Prostate gland (tissue), 2 donors: ENCODE measurements at regions not wholly inside any gene's neighbourhood (a gene's known extent, or its start where the extent isn't known, plus 50 kb on each side); places are given as distances from the start of the nearest gene placed in this dataset.
"Not testable (repeated sequence)": the region's sequence is repeated elsewhere in the genome, so short reads cannot be mapped to it uniquely, and the experiment has no call there.

Source experiments
- POLR2A ChIP-seq: fragments of 450-650 bp; IDR thresholded peaks from one replicate; pipeline ENCODE4 v1.6.1; 2016; ENCODE audit warnings: antibody characterized with exemption, mild to moderate bottlenecking
- POLR2AphosphoS5 ChIP-seq: sonication (generic); formaldehyde crosslinking; IDR thresholded peaks from one replicate; pipeline ENCODE4 v1.6.1; 2017; ENCODE audit warnings: antibody characterized with exemption
- TF ChIP-seq, protein P1 (sequence below), 4 experiments: fragments of 200-600 bp in 2 of 4; fragments of 450-650 bp in 2 of 4; sonication (generic) in 2 of 4; IDR thresholded peaks; 1 replicate in 3 of 4; 2 replicates in 1 of 4; pipeline ENCODE4 v1.5.1; 2016 to 2019; ENCODE audit warnings: antibody characterized with exemption in 4 of 4, mild to moderate bottlenecking in 2 of 4, moderate library complexity in 2 of 4

DNA sequence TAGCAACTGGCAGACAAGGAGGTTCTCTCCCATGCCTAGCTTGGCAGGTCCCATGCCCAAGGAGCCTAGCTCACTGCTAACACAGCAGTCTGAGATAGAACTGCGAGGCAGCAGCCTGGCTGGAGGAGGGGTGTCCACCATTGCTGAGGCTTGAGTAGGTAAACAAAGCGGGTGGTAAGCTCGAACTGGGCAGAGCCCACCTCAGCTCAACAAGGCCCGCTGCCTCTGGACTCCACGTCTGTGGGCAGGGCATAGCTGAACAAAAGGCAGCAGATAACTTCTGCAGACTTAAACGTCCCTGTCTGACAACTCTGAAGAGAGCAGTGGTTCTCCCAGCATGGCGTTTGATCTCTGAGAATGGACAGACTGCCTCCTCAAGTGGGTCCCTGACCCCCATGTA is 682.4 kb downstream of the DACH1 start:
- TF ChIP-seq POLR2A, POLR2AphosphoS5: not testable (repeated sequence)
- TF ChIP-seq, protein P1, sequence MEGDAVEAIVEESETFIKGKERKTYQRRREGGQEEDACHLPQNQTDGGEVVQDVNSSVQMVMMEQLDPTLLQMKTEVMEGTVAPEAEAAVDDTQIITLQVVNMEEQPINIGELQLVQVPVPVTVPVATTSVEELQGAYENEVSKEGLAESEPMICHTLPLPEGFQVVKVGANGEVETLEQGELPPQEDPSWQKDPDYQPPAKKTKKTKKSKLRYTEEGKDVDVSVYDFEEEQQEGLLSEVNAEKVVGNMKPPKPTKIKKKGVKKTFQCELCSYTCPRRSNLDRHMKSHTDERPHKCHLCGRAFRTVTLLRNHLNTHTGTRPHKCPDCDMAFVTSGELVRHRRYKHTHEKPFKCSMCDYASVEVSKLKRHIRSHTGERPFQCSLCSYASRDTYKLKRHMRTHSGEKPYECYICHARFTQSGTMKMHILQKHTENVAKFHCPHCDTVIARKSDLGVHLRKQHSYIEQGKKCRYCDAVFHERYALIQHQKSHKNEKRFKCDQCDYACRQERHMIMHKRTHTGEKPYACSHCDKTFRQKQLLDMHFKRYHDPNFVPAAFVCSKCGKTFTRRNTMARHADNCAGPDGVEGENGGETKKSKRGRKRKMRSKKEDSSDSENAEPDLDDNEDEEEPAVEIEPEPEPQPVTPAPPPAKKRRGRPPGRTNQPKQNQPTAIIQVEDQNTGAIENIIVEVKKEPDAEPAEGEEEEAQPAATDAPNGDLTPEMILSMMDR (IDR thresholded peaks at IDR 0.05), result not testable (repeated sequence)
